Activated effector memory CD4-positive, alpha-beta T cell treated with anti-CD3 and anti-CD28 coated beads, Interleukin-2, amount 50 U/mL, for 16 hours (primary cell): ENCODE measurements at regions not wholly inside any gene's neighbourhood (a gene's known extent, or its start where the extent isn't known, plus 50 kb on each side); places are given as distances from the start of the nearest gene placed in this dataset.
"Not testable (repeated sequence)": the region's sequence is repeated elsewhere in the genome, so short reads cannot be mapped to it uniquely, and the experiment has no call there.

Source experiments
- DNase-seq: peaks from one replicate; pipeline ENCODE4 v3.0.0-alpha.2; 2020

GRCh38 chr5:39671561-39671961, 246.8 kb upstream of the DAB2 start:
- no peak for DNase-seq

- no peak for DNase-seq
Observed at GRCh38 chr5:39670955-39671354, 246.2 kb upstream of the DAB2 start.

- no peak for DNase-seq
Observed at GRCh38 chr5:39670391-39670790, 245.6 kb upstream of the DAB2 start.

GRCh38 chr5:39668980-39669379, 244.2 kb upstream of the DAB2 start:
- no peak for DNase-seq

GRCh38 chr5:39665328-39665727, 240.5 kb upstream of the DAB2 start:
- DNase-seq, result no peak

- no peak for DNase-seq
Observed at GRCh38 chr5:39662945-39663344, 238.2 kb upstream of the DAB2 start.

- DNase-seq, result no peak
Observed at GRCh38 chr5:39661026-39661779, 236.4 kb upstream of the DAB2 start.

GRCh38 chr5:39660020-39660419, 235.2 kb upstream of the DAB2 start:
- no peak for DNase-seq

GRCh38 chr5:39658866-39659265, 234.1 kb upstream of the DAB2 start:
- DNase-seq, result no peak

- DNase-seq, result no peak
Observed at GRCh38 chr5:39657943-39658342, 233.2 kb upstream of the DAB2 start.

- DNase-seq, result no peak
Observed at GRCh38 chr5:39656600-39656999, 231.8 kb upstream of the DAB2 start.

- DNase-seq, result no peak
Observed at GRCh38 chr5:39654715-39655114, 229.9 kb upstream of the DAB2 start.

GRCh38 chr5:39652481-39652880, 227.7 kb upstream of the DAB2 start:
- DNase-seq, result not testable (repeated sequence)

GRCh38 chr5:39652036-39652435, 227.3 kb upstream of the DAB2 start:
- DNase-seq, result no peak

- no peak for DNase-seq
Observed at GRCh38 chr5:39650008-39650762, 225.4 kb upstream of the DAB2 start.

- DNase-seq, result no peak
Observed at GRCh38 chr5:39648848-39649227, 224.1 kb upstream of the DAB2 start.

- DNase-seq, result no peak
Observed at GRCh38 chr5:39648085-39648847, 223.5 kb upstream of the DAB2 start.

GRCh38 chr5:39640552-39640951, 215.8 kb upstream of the DAB2 start:
- no peak for DNase-seq

GRCh38 chr5:39639618-39640089, 214.9 kb upstream of the DAB2 start:
- no peak for DNase-seq

- DNase-seq, result no peak
Observed at GRCh38 chr5:39638813-39639212, 214.0 kb upstream of the DAB2 start.

GRCh38 chr5:39633057-39633456, 208.3 kb upstream of the DAB2 start:
- no peak for DNase-seq

- no peak for DNase-seq
Observed at GRCh38 chr5:39631958-39632357, 207.2 kb upstream of the DAB2 start.

GRCh38 chr5:39629946-39630345, 205.2 kb upstream of the DAB2 start:
- DNase-seq, result no peak

- DNase-seq, result no peak
Observed at GRCh38 chr5:39628348-39628747, 203.6 kb upstream of the DAB2 start.
